Vagina (tissue), 2 donors: ENCODE measurements at regions not wholly inside any gene's neighbourhood (a gene's known extent, or its start where the extent isn't known, plus 50 kb on each side); places are given as distances from the start of the nearest gene placed in this dataset.
A peak's percentile ranks its signal among the peaks of the same experiment; 100 is the strongest.

Experiments
- DNase-seq, 2 donors: peaks; one replicate each; pipeline ENCODE4 v3.0.0-alpha.2; 2017; ENCODE audit errors: extremely low spot score in 2 of 2
- H3K27ac ChIP-seq: fragments of 200-600 bp; sonication (generic); one replicate; pipeline ENCODE4 v1.5.1; 2019
- H3K27me3 ChIP-seq: fragments of 200-600 bp; sonication (generic); one replicate; pipeline ENCODE4 v1.5.1; 2019
- H3K36me3 ChIP-seq, 2 donors: fragments of 200-600 bp; sonication (generic); one replicate each; pipeline ENCODE4 v1.5.1; 2017 to 2019
- H3K4me1 ChIP-seq: fragments of 200-600 bp; sonication (generic); one replicate; pipeline ENCODE4 v1.5.1; 2019
- H3K4me3 ChIP-seq, 2 donors: fragments of 200-600 bp; sonication (generic); 1 replicate in 1 of 2; 2 replicates in 1 of 2; pipeline ENCODE4 v1.5.1; 2016 to 2019
- H3K9me3 ChIP-seq: fragments of 200-600 bp; sonication (generic); one replicate; pipeline ENCODE4 v1.5.1; 2019
- CTCF ChIP-seq, 3 experiments: fragments of 450-650 bp in 2 of 3; fragments of 200-600 bp in 1 of 3; sonication (generic) in 1 of 3; IDR thresholded peaks; one replicate each; pipeline ENCODE4 v1.5.1; 2017 to 2019; ENCODE audit warnings: antibody characterized with exemption in 3 of 3, mild to moderate bottlenecking in 2 of 3, moderate library complexity in 2 of 3
- POLR2A ChIP-seq, 2 donors: fragments of 450-650 bp; IDR thresholded peaks; one replicate each; pipeline ENCODE4 v1.6.1; 2017; ENCODE audit warnings: antibody characterized with exemption in 2 of 2, mild to moderate bottlenecking in 2 of 2, moderate library complexity in 2 of 2
- POLR2AphosphoS5 ChIP-seq, 2 donors: sonication (generic); formaldehyde crosslinking; IDR thresholded peaks; one replicate each; pipeline ENCODE4 v1.9.0; 2017; ENCODE audit warnings: antibody characterized with exemption in 2 of 2, mild to moderate bottlenecking in 2 of 2, low read depth in 1 of 2; ENCODE audit not compliant: insufficient read depth in 1 of 2
- intact Hi-C: fragments of 100-400 bp; cut with DNase I; formaldehyde crosslinking; loops from one replicate; pipeline ENCODE4 v1.15.1; 2023

GRCh38 chr9:21558079-21558478 is 76.0 kb upstream of the IFNE start:
- Histone ChIP-seq H3K4me1 (peaks cover 6% of the 10 kb centered on the region), H3K4me3 (peak overlapping the region in 1 of 2 donors; percentile 64), H3K27me3 (peaks cover 6% of the 10 kb centered on the region), H3K27ac (peak overlapping the region; percentile 73), H3K9me3 (no peaks in the 10 kb centered on the region), H3K36me3 (no peaks in the 10 kb centered on the region)
- intact Hi-C loops: no loop called here
- TF ChIP-seq CTCF (IDR thresholded peaks at IDR 0.05) (no peak), POLR2AphosphoS5 (IDR thresholded peaks at IDR 0.05; ENCODE audit: insufficient read depth in 1 of 2, low read depth in 1 of 2) (no peak), POLR2A (IDR thresholded peaks at IDR 0.05) (no peak)
- DNase-seq: no peak

GRCh38 chr9:21558615-21559401 is 76.7 kb upstream of the IFNE start:
- Histone ChIP-seq H3K36me3 (no peaks in the 10 kb centered on the region), H3K9me3 (no peaks in the 10 kb centered on the region), H3K4me1 (peaks cover 6% of the 10 kb centered on the region), H3K27me3 (peaks cover 6% of the 10 kb centered on the region), H3K4me3 (peak overlapping the region; percentile 64 to 70), H3K27ac (peak overlapping the region; percentile 73)
- intact Hi-C loops: no loop called here
- DNase-seq: no peak
- TF ChIP-seq POLR2AphosphoS5 (IDR thresholded peaks at IDR 0.05; ENCODE audit: insufficient read depth in 1 of 2, low read depth in 1 of 2) (no peak), POLR2A (IDR thresholded peaks at IDR 0.05) (no peak), CTCF (IDR thresholded peaks at IDR 0.05) (no peak)

GRCh38 chr9:21559402-21560280 is 77.5 kb upstream of the IFNE start:
- H3K36me3 ChIP-seq: no peaks in the 10 kb centered on the region
- no peak for DNase-seq
- H3K4me1 ChIP-seq: peaks cover 6% of the 10 kb centered on the region
- TF ChIP-seq POLR2A (IDR thresholded peaks at IDR 0.05) (peak in 1 of 2 donors; percentile 25), CTCF (IDR thresholded peaks at IDR 0.05) (no peak)
- intact Hi-C loops: no loop called here
- H3K27ac ChIP-seq: peak overlapping the region; percentile 73
- no peaks in the 10 kb centered on the region for H3K9me3 ChIP-seq
- peaks cover 6% of the 10 kb centered on the region for H3K27me3 ChIP-seq
- peak overlapping the region; percentile 64 to 70 for H3K4me3 ChIP-seq

- TF ChIP-seq POLR2A (IDR thresholded peaks at IDR 0.05) (no peak), CTCF (IDR thresholded peaks at IDR 0.05) (no peak), POLR2AphosphoS5 (IDR thresholded peaks at IDR 0.05; ENCODE audit: insufficient read depth in 1 of 2, low read depth in 1 of 2) (no peak)
- Histone ChIP-seq H3K27ac (no peak overlapping the region), H3K9me3 (no peaks in the 10 kb centered on the region), H3K27me3 (peaks cover 6% of the 10 kb centered on the region), H3K4me1 (peaks cover 6% of the 10 kb centered on the region), H3K4me3 (peak overlapping the region; percentile 64 to 70), H3K36me3 (no peaks in the 10 kb centered on the region)
- no peak for DNase-seq
- intact Hi-C loops: no loop called here
Observed at GRCh38 chr9:21560281-21560745, 78.2 kb upstream of the IFNE start.
